ENCODE measurements at regions not wholly inside any gene's neighbourhood (a gene's known extent, or its start where the extent isn't known, plus 50 kb on each side); places are given as distances from the start of the nearest gene placed in this dataset.

GRCh38 chr1:55457874-55458273 lies 242.7 kb upstream of the USP24 start:
- DNase-seq (ENCODE audit: extremely low spot score, unreplicated experiment) = no peak
- Mint-ChIP-seq H3K9me3 (peaks cover 8% of the 10 kb centered on the region), H3K36me3 (no peaks in the 10 kb centered on the region), H3K4me1 (ENCODE audit: unreplicated experiment) (no peaks in the 10 kb centered on the region), H3K27ac (no peak overlapping the region), H3K27me3 (no peaks in the 10 kb centered on the region), H3K4me3 (no peak overlapping the region)
- TF ChIP-seq CTCF (conservative IDR thresholded peaks at IDR 0.05) = no peak

GRCh38 chr1:55456971-55457370 lies 241.8 kb upstream of the USP24 start:
- Mint-ChIP-seq H3K27me3 (no peaks in the 10 kb centered on the region), H3K27ac (no peak overlapping the region), H3K4me1 (ENCODE audit: unreplicated experiment) (no peaks in the 10 kb centered on the region), H3K9me3 (peaks cover 8% of the 10 kb centered on the region), H3K36me3 (no peaks in the 10 kb centered on the region), H3K4me3 (no peak overlapping the region)
- no peak for DNase-seq (ENCODE audit: extremely low spot score, unreplicated experiment)
- no peak for TF ChIP-seq CTCF (conservative IDR thresholded peaks at IDR 0.05)

- Mint-ChIP-seq H3K27me3 (no peaks in the 10 kb centered on the region), H3K4me3 (no peak overlapping the region), H3K9me3 (peaks cover 5% of the 10 kb centered on the region), H3K27ac (no peak overlapping the region), H3K36me3 (no peaks in the 10 kb centered on the region), H3K4me1 (ENCODE audit: unreplicated experiment) (peaks cover 11% of the 10 kb centered on the region)
- no peak for DNase-seq (ENCODE audit: extremely low spot score, unreplicated experiment)
- no peak for TF ChIP-seq CTCF (conservative IDR thresholded peaks at IDR 0.05)
These were observed 233.1 kb upstream of the USP24 start for GRCh38 chr1:55448261-55448660.

GRCh38 chr1:55447488-55447887 lies 232.3 kb upstream of the USP24 start:
- DNase-seq (ENCODE audit: extremely low spot score, unreplicated experiment) = no peak
- Mint-ChIP-seq H3K4me3 (no peak overlapping the region), H3K27ac (no peak overlapping the region), H3K4me1 (ENCODE audit: unreplicated experiment) (peaks cover 12% of the 10 kb centered on the region), H3K27me3 (no peaks in the 10 kb centered on the region), H3K36me3 (no peaks in the 10 kb centered on the region), H3K9me3 (peaks cover 5% of the 10 kb centered on the region)
- TF ChIP-seq CTCF (conservative IDR thresholded peaks at IDR 0.05) = no peak

- Mint-ChIP-seq H3K9me3 (peaks cover 5% of the 10 kb centered on the region), H3K27ac (no peak overlapping the region)
- no peak for TF ChIP-seq CTCF (conservative IDR thresholded peaks at IDR 0.05)
These were observed 231.2 kb upstream of the USP24 start for GRCh38 chr1:55446351-55446750.

GRCh38 chr1:55445416-55445815 lies 230.3 kb upstream of the USP24 start:
- no peak overlapping the region for H3K4me3 Mint-ChIP-seq
- no peak for TF ChIP-seq CTCF (conservative IDR thresholded peaks at IDR 0.05)
- H3K27me3 Mint-ChIP-seq = no peaks in the 10 kb centered on the region
- peaks cover 12% of the 10 kb centered on the region for H3K4me1 Mint-ChIP-seq (ENCODE audit: unreplicated experiment)
- H3K9me3 Mint-ChIP-seq = peaks cover 5% of the 10 kb centered on the region
- H3K27ac Mint-ChIP-seq = no peak overlapping the region
- DNase-seq (ENCODE audit: extremely low spot score, unreplicated experiment) = no peak
- no peaks in the 10 kb centered on the region for H3K36me3 Mint-ChIP-seq

More at GRCh38 chr1:55446351-55446750, 231.2 kb upstream of the USP24 start:
- Mint-ChIP-seq H3K36me3 (no peaks in the 10 kb centered on the region), H3K4me1 (ENCODE audit: unreplicated experiment) (peaks cover 12% of the 10 kb centered on the region), H3K27me3 (no peaks in the 10 kb centered on the region), H3K4me3 (no peak overlapping the region)
- DNase-seq (ENCODE audit: extremely low spot score, unreplicated experiment) = no peak
